Lower leg skin (tissue), 4 donors: ENCODE measurements at regions not wholly inside any gene's neighbourhood (a gene's known extent, or its start where the extent isn't known, plus 50 kb on each side); places are given as distances from the start of the nearest gene placed in this dataset.
"Not testable (repeated sequence)": the region's sequence is repeated elsewhere in the genome, so short reads cannot be mapped to it uniquely, and the experiment has no call there.

ENCODE experiments used
- DNase-seq, 2 donors: peaks; one replicate each; pipeline ENCODE4 v3.0.0-alpha.2; 2019; ENCODE audit warnings: low spot score in 2 of 2
- H3K4me3 ChIP-seq: fragments of 200-600 bp; sonication (generic); 2 replicates; pipeline ENCODE4 v1.5.1; 2017; ENCODE audit warnings: mild to moderate bottlenecking, low read depth; ENCODE audit not compliant: poor library complexity, severe bottlenecking
- POLR2A ChIP-seq, 2 donors: fragments of 450-650 bp; IDR thresholded peaks; one replicate each; pipeline ENCODE4 v1.6.1; 2016 to 2017; ENCODE audit warnings: antibody characterized with exemption in 2 of 2, mild to moderate bottlenecking in 1 of 2, moderate library complexity in 1 of 2
- WGBS, 2 donors: methylation state at CpG; one replicate each; pipeline ENCODE4 v1.1.5; 2018; 5-methylcytosine and 5-hydroxymethylcytosine counted together
- intact Hi-C: fragments of 100-400 bp; cut with DNase I; formaldehyde crosslinking; loops from one replicate; pipeline ENCODE4 v1.15.0; 2023; ENCODE audit warnings: low total_unique reads
- TF ChIP-seq, protein P1 (sequence below), 3 donors: fragments of 450-650 bp; IDR thresholded peaks; one replicate each; pipeline ENCODE4 v1.5.1; 2016; ENCODE audit warnings: antibody characterized with exemption in 3 of 3, mild to moderate bottlenecking in 3 of 3, moderate library complexity in 2 of 3

GRCh38 chr17:77560841-77561240 is 397.7 kb upstream of the TNRC6C start:
- intact Hi-C loops = no loop called here
- 84 to 86% methylated on average over 13 of the region's 13 CpGs for WGBS, 2 donors
- no peak for DNase-seq
- TF ChIP-seq, protein P1, sequence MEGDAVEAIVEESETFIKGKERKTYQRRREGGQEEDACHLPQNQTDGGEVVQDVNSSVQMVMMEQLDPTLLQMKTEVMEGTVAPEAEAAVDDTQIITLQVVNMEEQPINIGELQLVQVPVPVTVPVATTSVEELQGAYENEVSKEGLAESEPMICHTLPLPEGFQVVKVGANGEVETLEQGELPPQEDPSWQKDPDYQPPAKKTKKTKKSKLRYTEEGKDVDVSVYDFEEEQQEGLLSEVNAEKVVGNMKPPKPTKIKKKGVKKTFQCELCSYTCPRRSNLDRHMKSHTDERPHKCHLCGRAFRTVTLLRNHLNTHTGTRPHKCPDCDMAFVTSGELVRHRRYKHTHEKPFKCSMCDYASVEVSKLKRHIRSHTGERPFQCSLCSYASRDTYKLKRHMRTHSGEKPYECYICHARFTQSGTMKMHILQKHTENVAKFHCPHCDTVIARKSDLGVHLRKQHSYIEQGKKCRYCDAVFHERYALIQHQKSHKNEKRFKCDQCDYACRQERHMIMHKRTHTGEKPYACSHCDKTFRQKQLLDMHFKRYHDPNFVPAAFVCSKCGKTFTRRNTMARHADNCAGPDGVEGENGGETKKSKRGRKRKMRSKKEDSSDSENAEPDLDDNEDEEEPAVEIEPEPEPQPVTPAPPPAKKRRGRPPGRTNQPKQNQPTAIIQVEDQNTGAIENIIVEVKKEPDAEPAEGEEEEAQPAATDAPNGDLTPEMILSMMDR (IDR thresholded peaks at IDR 0.05) = no peak
- TF ChIP-seq POLR2A (IDR thresholded peaks at IDR 0.05) = no peak
- H3K4me3 ChIP-seq = no peak overlapping the region

DNA sequence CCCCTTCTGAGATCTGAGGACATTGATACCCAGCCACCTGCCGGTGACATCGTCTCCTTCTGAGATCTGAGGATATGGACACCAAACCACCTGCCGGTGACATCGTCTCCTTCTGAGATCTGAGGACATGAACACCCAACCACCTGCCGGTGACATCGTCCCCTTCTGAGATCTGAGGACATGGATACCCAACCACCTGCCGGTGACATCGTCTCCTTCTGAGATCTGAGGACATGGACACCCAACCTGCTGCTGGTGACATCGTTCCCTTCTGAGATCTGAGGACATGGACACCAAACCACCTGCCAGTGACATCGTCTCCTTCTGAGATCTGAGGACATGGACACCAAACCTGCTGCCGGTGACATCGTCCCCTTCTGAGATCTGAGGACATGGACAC is 396.1 kb upstream of the TNRC6C start:
- intact Hi-C loops, DNase-seq, H3K4me3 ChIP-seq: not testable (repeated sequence)
- WGBS, 2 donors = 75 to 95% methylated on average over 8 to 11 of the region's 12 CpGs

GRCh38 chr17:77563439-77564102 is 394.9 kb upstream of the TNRC6C start:
- no peak overlapping the region for H3K4me3 ChIP-seq
- 91 to 94% methylated on average over 7 of the region's 7 CpGs for WGBS, 2 donors
- intact Hi-C loops = no loop called here
- no peak for DNase-seq
- no peak for TF ChIP-seq POLR2A (IDR thresholded peaks at IDR 0.05)
- TF ChIP-seq, protein P1 (IDR thresholded peaks at IDR 0.05) = no peak

GRCh38 chr17:77564278-77564920 is 394.1 kb upstream of the TNRC6C start:
- no peak for DNase-seq
- 94% methylated on average over 13 of the region's 13 CpGs for WGBS, 2 donors
- H3K4me3 ChIP-seq = no peak overlapping the region
- TF ChIP-seq, protein P1 (IDR thresholded peaks at IDR 0.05) = no peak
- no peak for TF ChIP-seq POLR2A (IDR thresholded peaks at IDR 0.05)
- intact Hi-C loops = no loop called here

DNA sequence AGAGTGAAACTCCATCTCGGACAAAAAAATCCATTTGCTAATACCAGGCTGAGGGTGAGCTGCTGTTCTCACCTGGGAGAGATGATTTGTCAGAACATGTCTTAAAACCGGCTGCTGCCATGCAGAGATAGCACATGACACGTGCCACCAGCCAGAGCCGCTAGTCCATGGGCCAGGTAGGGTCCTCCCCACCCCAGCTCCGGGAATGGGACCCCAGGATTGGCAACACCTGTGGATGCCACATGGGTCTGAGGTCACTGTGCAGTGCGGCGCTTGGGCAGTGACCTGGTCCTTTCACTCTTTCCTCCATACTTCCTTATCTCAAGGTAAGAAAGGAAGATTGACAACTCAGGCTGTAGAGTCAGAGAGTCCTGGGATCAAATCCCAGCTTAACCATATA is 393.3 kb upstream of the TNRC6C start:
- WGBS, 2 donors = 65 to 66% methylated on average over 7 of the region's 7 CpGs
- intact Hi-C loops = no loop called here
- DNase-seq = no peak
- TF ChIP-seq, protein P1 (IDR thresholded peaks at IDR 0.05) = no peak
- TF ChIP-seq POLR2A (IDR thresholded peaks at IDR 0.05) = no peak
- no peak overlapping the region for H3K4me3 ChIP-seq

DNA sequence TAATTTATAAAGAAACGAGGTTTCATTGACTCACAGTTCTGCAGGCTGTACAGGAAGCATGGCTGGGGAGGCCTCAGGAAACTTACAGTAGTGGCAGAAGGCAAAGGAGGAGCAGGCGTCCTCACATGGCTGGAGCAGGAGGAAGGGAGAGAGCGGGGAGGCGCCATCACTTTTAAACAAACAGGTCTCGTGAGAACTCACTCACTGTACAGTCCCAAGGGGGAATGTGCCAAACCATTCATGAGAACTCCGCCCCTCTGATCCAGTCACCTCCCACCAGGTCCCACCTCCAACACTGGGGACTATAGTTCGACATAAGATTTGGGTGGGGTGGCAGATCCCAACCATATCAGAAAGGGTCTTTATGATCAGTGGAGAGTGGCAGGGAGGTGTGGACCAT is 392.4 kb upstream of the TNRC6C start:
- WGBS, 2 donors = 66 to 79% methylated on average over 7 of the region's 7 CpGs

More for the DNA sequence above, 392.4 kb upstream of the TNRC6C start:
- intact Hi-C loops = no loop called here
- H3K4me3 ChIP-seq = no peak overlapping the region
- TF ChIP-seq, protein P1 (IDR thresholded peaks at IDR 0.05) = no peak
- no peak for TF ChIP-seq POLR2A (IDR thresholded peaks at IDR 0.05)
- no peak for DNase-seq
